ENCODE measurements at regions not wholly inside any gene's neighbourhood (a gene's known extent, or its start where the extent isn't known, plus 50 kb on each side); places are given as distances from the start of the nearest gene placed in this dataset.

DNA sequence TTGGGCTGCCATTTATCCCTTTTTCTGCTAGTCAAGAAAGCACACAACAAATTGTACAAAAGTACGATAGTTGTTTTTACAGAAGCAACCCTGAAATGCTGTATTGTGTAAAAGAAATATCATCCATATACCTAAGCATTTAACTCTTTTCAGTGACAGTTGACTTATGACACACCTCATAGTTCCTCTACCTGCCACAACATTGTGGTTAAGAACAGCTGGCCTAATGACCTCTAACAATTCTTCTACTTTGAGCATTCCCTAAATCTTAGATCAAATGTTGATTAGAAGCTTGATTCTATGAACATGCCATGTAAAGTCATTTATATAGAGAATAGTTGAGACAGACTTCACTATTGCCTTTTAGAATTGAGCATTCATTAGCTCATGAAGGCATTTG lies 165.9 kb upstream of the SETBP1 start:
- no peaks in the 10 kb centered on the region for H3K9me2 ChIP-seq (ENCODE audit: insufficient read depth)
- RAD21 ChIA-PET (ENCODE audit: low non-redundant PET in 1 of 2, low total read pairs in 2 of 2, uncharacterized antibody in 2 of 2, unreplicated experiment in 2 of 2) = no interaction called here
- H3K9me3 ChIP-seq (ENCODE audit: control insufficient read depth in 1 of 2, insufficient read depth in 1 of 2, low read depth in 1 of 2, low read length in 2 of 2) = peaks cover 15 to 27% of the 10 kb centered on the region in 2 experiments; a peak in 2 of 4 replicates
- intact Hi-C loops (cut with micrococcal nuclease) = no loop called here
- no peak overlapping the region for H3K4me3 ChIP-seq (replicated peaks in 1 of 2; ENCODE audit: low read depth in 1 of 2, low read length in 2 of 2)
- H3K9ac ChIP-seq (ENCODE audit: low read length) = no peak overlapping the region
- no peak for DNase-seq (ENCODE audit: low read depth, low spot score)
- no peaks in the 10 kb centered on the region for H3K36me3 ChIP-seq (ENCODE audit: control insufficient read depth in 1 of 2, insufficient read depth in 2 of 2, low read length in 2 of 2)
- H3K4me1 ChIP-seq (ENCODE audit: control insufficient read depth in 1 of 2, insufficient read depth in 2 of 2, low read length in 2 of 2) = no peaks in the 10 kb centered on the region
- CTCF ChIA-PET = no interaction called here
- TF ChIP-seq FOSL1 (IDR thresholded peaks at IDR 0.05; ENCODE audit: low read depth) = no peak
- TF ChIP-seq SP1 (IDR thresholded peaks at IDR 0.05; ENCODE audit: low read depth) = no peak
- TF ChIP-seq, protein P1, sequence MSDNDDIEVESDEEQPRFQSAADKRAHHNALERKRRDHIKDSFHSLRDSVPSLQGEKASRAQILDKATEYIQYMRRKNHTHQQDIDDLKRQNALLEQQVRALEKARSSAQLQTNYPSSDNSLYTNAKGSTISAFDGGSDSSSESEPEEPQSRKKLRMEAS (IDR thresholded peaks at IDR 0.05) = no peak
- TF ChIP-seq CEBPB (IDR thresholded peaks at IDR 0.05; ENCODE audit: low read depth) = no peak
- no peak for TF ChIP-seq EZH2 (IDR thresholded peaks at IDR 0.05)
- no peak for TF ChIP-seq JUND (IDR thresholded peaks at IDR 0.05)
- no peak for TF ChIP-seq YY1 (IDR thresholded peaks at IDR 0.05; ENCODE audit: extremely low read depth, insufficient replicate concordance, low read depth, low read length)
- TF ChIP-seq, protein P2, sequence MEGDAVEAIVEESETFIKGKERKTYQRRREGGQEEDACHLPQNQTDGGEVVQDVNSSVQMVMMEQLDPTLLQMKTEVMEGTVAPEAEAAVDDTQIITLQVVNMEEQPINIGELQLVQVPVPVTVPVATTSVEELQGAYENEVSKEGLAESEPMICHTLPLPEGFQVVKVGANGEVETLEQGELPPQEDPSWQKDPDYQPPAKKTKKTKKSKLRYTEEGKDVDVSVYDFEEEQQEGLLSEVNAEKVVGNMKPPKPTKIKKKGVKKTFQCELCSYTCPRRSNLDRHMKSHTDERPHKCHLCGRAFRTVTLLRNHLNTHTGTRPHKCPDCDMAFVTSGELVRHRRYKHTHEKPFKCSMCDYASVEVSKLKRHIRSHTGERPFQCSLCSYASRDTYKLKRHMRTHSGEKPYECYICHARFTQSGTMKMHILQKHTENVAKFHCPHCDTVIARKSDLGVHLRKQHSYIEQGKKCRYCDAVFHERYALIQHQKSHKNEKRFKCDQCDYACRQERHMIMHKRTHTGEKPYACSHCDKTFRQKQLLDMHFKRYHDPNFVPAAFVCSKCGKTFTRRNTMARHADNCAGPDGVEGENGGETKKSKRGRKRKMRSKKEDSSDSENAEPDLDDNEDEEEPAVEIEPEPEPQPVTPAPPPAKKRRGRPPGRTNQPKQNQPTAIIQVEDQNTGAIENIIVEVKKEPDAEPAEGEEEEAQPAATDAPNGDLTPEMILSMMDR (IDR thresholded peaks at IDR 0.05 in 2 of 3, conservative IDR thresholded peaks at IDR 0.05 in 1 of 3; ENCODE audit: borderline replicate concordance in 1 of 3, insufficient read depth in 1 of 3, low read depth in 2 of 3, low read length in 2 of 3) = no peak
- no peak for TF ChIP-seq SRF (IDR thresholded peaks at IDR 0.05; ENCODE audit: low read depth)
- no peak for TF ChIP-seq POLR2AphosphoS5 (IDR thresholded peaks at IDR 0.05; ENCODE audit: low read depth, low read length)
- TF ChIP-seq ELF1 (IDR thresholded peaks at IDR 0.05; ENCODE audit: borderline replicate concordance, low read depth) = no peak
- no peak for TF ChIP-seq ZNF274 (IDR thresholded peaks at IDR 0.05; ENCODE audit: low read depth, low read length)
- no peak for TF ChIP-seq TCF7L2 (IDR thresholded peaks at IDR 0.05; ENCODE audit: borderline replicate concordance, extremely low read depth, insufficient read depth, insufficient read length)
- TF ChIP-seq POLR2A (IDR thresholded peaks at IDR 0.05; ENCODE audit: borderline replicate concordance, extremely low read depth, insufficient read depth, insufficient read length) = no peak
- TF ChIP-seq ZFX (IDR thresholded peaks at IDR 0.05) = no peak
- TF ChIP-seq, protein P3, sequence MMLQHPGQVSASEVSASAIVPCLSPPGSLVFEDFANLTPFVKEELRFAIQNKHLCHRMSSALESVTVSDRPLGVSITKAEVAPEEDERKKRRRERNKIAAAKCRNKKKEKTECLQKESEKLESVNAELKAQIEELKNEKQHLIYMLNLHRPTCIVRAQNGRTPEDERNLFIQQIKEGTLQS (IDR thresholded peaks at IDR 0.05) = no peak
- TF ChIP-seq, protein P4, sequence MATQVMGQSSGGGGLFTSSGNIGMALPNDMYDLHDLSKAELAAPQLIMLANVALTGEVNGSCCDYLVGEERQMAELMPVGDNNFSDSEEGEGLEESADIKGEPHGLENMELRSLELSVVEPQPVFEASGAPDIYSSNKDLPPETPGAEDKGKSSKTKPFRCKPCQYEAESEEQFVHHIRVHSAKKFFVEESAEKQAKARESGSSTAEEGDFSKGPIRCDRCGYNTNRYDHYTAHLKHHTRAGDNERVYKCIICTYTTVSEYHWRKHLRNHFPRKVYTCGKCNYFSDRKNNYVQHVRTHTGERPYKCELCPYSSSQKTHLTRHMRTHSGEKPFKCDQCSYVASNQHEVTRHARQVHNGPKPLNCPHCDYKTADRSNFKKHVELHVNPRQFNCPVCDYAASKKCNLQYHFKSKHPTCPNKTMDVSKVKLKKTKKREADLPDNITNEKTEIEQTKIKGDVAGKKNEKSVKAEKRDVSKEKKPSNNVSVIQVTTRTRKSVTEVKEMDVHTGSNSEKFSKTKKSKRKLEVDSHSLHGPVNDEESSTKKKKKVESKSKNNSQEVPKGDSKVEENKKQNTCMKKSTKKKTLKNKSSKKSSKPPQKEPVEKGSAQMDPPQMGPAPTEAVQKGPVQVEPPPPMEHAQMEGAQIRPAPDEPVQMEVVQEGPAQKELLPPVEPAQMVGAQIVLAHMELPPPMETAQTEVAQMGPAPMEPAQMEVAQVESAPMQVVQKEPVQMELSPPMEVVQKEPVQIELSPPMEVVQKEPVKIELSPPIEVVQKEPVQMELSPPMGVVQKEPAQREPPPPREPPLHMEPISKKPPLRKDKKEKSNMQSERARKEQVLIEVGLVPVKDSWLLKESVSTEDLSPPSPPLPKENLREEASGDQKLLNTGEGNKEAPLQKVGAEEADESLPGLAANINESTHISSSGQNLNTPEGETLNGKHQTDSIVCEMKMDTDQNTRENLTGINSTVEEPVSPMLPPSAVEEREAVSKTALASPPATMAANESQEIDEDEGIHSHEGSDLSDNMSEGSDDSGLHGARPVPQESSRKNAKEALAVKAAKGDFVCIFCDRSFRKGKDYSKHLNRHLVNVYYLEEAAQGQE (IDR thresholded peaks at IDR 0.05; ENCODE audit: low read depth) = no peak
- TF ChIP-seq, protein P5, sequence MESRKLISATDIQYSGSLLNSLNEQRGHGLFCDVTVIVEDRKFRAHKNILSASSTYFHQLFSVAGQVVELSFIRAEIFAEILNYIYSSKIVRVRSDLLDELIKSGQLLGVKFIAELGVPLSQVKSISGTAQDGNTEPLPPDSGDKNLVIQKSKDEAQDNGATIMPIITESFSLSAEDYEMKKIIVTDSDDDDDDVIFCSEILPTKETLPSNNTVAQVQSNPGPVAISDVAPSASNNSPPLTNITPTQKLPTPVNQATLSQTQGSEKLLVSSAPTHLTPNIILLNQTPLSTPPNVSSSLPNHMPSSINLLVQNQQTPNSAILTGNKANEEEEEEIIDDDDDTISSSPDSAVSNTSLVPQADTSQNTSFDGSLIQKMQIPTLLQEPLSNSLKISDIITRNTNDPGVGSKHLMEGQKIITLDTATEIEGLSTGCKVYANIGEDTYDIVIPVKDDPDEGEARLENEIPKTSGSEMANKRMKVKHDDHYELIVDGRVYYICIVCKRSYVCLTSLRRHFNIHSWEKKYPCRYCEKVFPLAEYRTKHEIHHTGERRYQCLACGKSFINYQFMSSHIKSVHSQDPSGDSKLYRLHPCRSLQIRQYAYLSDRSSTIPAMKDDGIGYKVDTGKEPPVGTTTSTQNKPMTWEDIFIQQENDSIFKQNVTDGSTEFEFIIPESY (IDR thresholded peaks at IDR 0.05; ENCODE audit: extremely low read depth, insufficient replicate concordance, low read length) = no peak
- TF ChIP-seq RAD21 (IDR thresholded peaks at IDR 0.05; ENCODE audit: low read depth) = no peak
- POLR2A ChIA-PET = no interaction called here
- no peaks in the 10 kb centered on the region for H3K79me2 ChIP-seq (ENCODE audit: insufficient read depth, low read length)
- H3K27me3 ChIP-seq (ENCODE audit: insufficient read depth, low read length) = no peaks in the 10 kb centered on the region
- no peaks in the 10 kb centered on the region for H4K20me1 ChIP-seq (ENCODE audit: insufficient read depth)
- ATAC-seq = no peak
- H3K27ac ChIP-seq (ENCODE audit: low read depth, low read length) = no peak overlapping the region
- no peak overlapping the region for H2AFZ ChIP-seq (ENCODE audit: low read depth, low read length, poor library complexity, severe bottlenecking)
- no TSS peak for BruUV-seq (replicated peaks)
- no peak overlapping the region for H3K4me2 ChIP-seq (ENCODE audit: low read length)

All from HCT116 (cell line).